IMR-90 (cell line): ENCODE measurements at regions not wholly inside any gene's neighbourhood (a gene's known extent, or its start where the extent isn't known, plus 50 kb on each side); places are given as distances from the start of the nearest gene placed in this dataset.

ENCODE experiments used
- ATAC-seq: fragments of 200-7000 bp; cut with Tn5 transposase; 2 replicates; pipeline ENCODE4 v1.9.1; 2020; ENCODE audit warnings: low read depth, mild to moderate bottlenecking, moderate library complexity
- BruUV-seq: library from RNA; stranded (reverse); fragments of 400-500 nt; replicated peaks from 2 replicates; lab custom pipeline; 2021; lab: Mats Ljungman, UMichigan
- CTCF ChIA-PET: fragments of 300-600 bp; formaldehyde crosslinking; extraction: SDS; loops from one replicate; lab custom pipeline; 2021; ENCODE audit warnings: antibody characterized with exemption; lab: Yijun Ruan, JAX
- POLR2A ChIA-PET: fragments of 300-600 bp; sonication (Branson Sonifier 250); formaldehyde crosslinking; loops from one replicate; lab custom pipeline; 2022; ENCODE audit warnings: antibody characterized with exemption; ENCODE audit not compliant: unreplicated experiment; lab: Charles Lee
- DNase-seq: peaks from one replicate; pipeline ENCODE4 v3.0.0; 2013
- H2AFZ ChIP-seq: replicated peaks from 2 replicates; pipeline ENCODE3; 2013; ENCODE audit warnings: low read length, mild to moderate bottlenecking; ENCODE audit not compliant: poor library complexity
- H2AK5ac ChIP-seq: 2 replicates; pipeline ENCODE4 v1.6.1; 2013; ENCODE audit warnings: low read depth, low read length, inconsistent platforms
- H2AK9ac ChIP-seq: replicated peaks from 2 replicates; pipeline ENCODE3; 2013; ENCODE audit warnings: mild to moderate bottlenecking, low read depth, low read length, moderate library complexity; ENCODE audit not compliant: poor library complexity
- H2BK120ac ChIP-seq: 2 replicates; pipeline ENCODE4 v1.6.1; 2013; ENCODE audit warnings: low read depth, low read length, inconsistent platforms
- H2BK15ac ChIP-seq: 3 replicates; pipeline ENCODE4 v1.6.1; 2013; ENCODE audit warnings: low read depth, low read length, inconsistent platforms
- H2BK20ac ChIP-seq: 2 replicates; pipeline ENCODE4 v1.6.1; 2013; ENCODE audit warnings: low read depth, mild to moderate bottlenecking, inconsistent platforms, low read length, moderate library complexity
- H2BK5ac ChIP-seq: 2 replicates; pipeline ENCODE4 v1.6.1; 2013; ENCODE audit warnings: mild to moderate bottlenecking, low read depth, low read length, inconsistent platforms; ENCODE audit not compliant: poor library complexity, severe bottlenecking
- H3K14ac ChIP-seq: replicated peaks from 2 replicates; pipeline ENCODE4 v1.6.1; 2013; ENCODE audit warnings: low read depth, low read length, inconsistent platforms
- H3K18ac ChIP-seq: 2 replicates; pipeline ENCODE4 v1.6.1; 2013; ENCODE audit warnings: low read depth, low read length, control low read depth
- H3K23ac ChIP-seq: 2 replicates; pipeline ENCODE4 v1.6.1; 2013; ENCODE audit warnings: low read depth, low read length, inconsistent platforms
- H3K27ac ChIP-seq: 2 replicates; pipeline ENCODE4 v1.5.1; 2013; ENCODE audit warnings: mild to moderate bottlenecking, control low read depth, low read length; ENCODE audit not compliant: insufficient read depth
- H3K27me3 ChIP-seq: 2 replicates; pipeline ENCODE4 v1.6.1; 2013; ENCODE audit warnings: low read length; ENCODE audit not compliant: control insufficient read depth, insufficient read depth
- H3K36me3 ChIP-seq: 2 replicates; pipeline ENCODE4 v1.6.1; 2013; ENCODE audit warnings: low read length, mixed read lengths; ENCODE audit not compliant: control insufficient read depth, insufficient read depth
- H3K4ac ChIP-seq: 2 replicates; pipeline ENCODE4 v1.6.1; 2013; ENCODE audit warnings: low read depth, low read length, inconsistent platforms
- H3K4me1 ChIP-seq: 2 replicates; pipeline ENCODE4 v1.6.1; 2013; ENCODE audit warnings: low read length, mixed read lengths; ENCODE audit not compliant: control insufficient read depth, insufficient read depth
- H3K4me2 ChIP-seq: 2 replicates; pipeline ENCODE4 v1.6.1; 2013; ENCODE audit warnings: low read depth, mild to moderate bottlenecking, control low read depth, low read length, moderate library complexity
- H3K4me3 ChIP-seq: 2 replicates; pipeline ENCODE4 v1.5.1; 2013; ENCODE audit warnings: low read depth, mild to moderate bottlenecking, control low read depth, low read length, moderate library complexity; ENCODE audit not compliant: insufficient read depth
- H3K56ac ChIP-seq: 2 replicates; pipeline ENCODE4 v1.6.1; 2013; ENCODE audit warnings: low read length, inconsistent platforms; ENCODE audit not compliant: insufficient read depth; ENCODE audit errors: extremely low read depth
- H3K79me1 ChIP-seq, 2 experiments: 2 replicates each; pipeline ENCODE4 v1.6.1; 2013; ENCODE audit warnings: low read length in 2 of 2, inconsistent platforms in 1 of 2, low read depth in 1 of 2
- H3K9ac ChIP-seq: 2 replicates; pipeline ENCODE4 v1.6.1; 2013; ENCODE audit warnings: low read depth, low read length, control low read depth
- H3K9me1 ChIP-seq: 2 replicates; pipeline ENCODE4 v1.6.1; 2013; ENCODE audit warnings: low read length, inconsistent platforms; ENCODE audit not compliant: insufficient read depth
- H3K9me3 ChIP-seq: 2 replicates; pipeline ENCODE4 v1.6.1; 2013; ENCODE audit warnings: low read length; ENCODE audit not compliant: control insufficient read depth, insufficient read depth
- H4K20me1 ChIP-seq: 2 replicates; pipeline ENCODE4 v1.6.1; 2013; ENCODE audit warnings: low read length, inconsistent platforms; ENCODE audit not compliant: insufficient read depth
- H4K5ac ChIP-seq: 2 replicates; pipeline ENCODE4 v1.6.1; 2013; ENCODE audit warnings: mild to moderate bottlenecking, low read depth, low read length, control low read depth
- H4K8ac ChIP-seq, 2 experiments: 2 replicates each; pipeline ENCODE4 v1.6.1; 2013; ENCODE audit warnings: low read depth in 2 of 2, low read length in 2 of 2, control low read depth in 1 of 2, inconsistent platforms in 1 of 2
- H4K91ac ChIP-seq: 2 replicates; pipeline ENCODE4 v1.6.1; 2013; ENCODE audit warnings: low read depth, low read length, inconsistent platforms; ENCODE audit not compliant: insufficient read depth
- BHLHE40 ChIP-seq: fragments of 150-350 bp; IDR thresholded peaks from 2 replicates; pipeline ENCODE4 v1.6.1; 2016; ENCODE audit warnings: mild to moderate bottlenecking, low read depth, low read length
- CEBPB ChIP-seq: IDR thresholded peaks from 2 replicates; pipeline ENCODE4 v1.6.1; 2012; ENCODE audit warnings: low read depth, low read length, improper control_type of control experiment
- ELK1 ChIP-seq: fragments of 150-350 bp; IDR thresholded peaks from 2 replicates; pipeline ENCODE4 v1.6.1; 2016; ENCODE audit warnings: low read depth, mild to moderate bottlenecking, low read length, moderate library complexity, borderline replicate concordance
- FOS ChIP-seq: fragments of 150-350 bp; IDR thresholded peaks from 2 replicates; pipeline ENCODE4 v1.6.1; 2016; ENCODE audit warnings: low read depth, low read length
- MAFK ChIP-seq: IDR thresholded peaks from 2 replicates; pipeline ENCODE4 v1.6.1; 2012; ENCODE audit warnings: low read depth, low read length, improper control_type of control experiment
- MAZ ChIP-seq: IDR thresholded peaks from 2 replicates; pipeline ENCODE4 v1.6.1; 2012; ENCODE audit warnings: low read depth, mild to moderate bottlenecking, low read length, improper control_type of control experiment, moderate library complexity, borderline replicate concordance
- MXI1 ChIP-seq: IDR thresholded peaks from 2 replicates; pipeline ENCODE4 v1.6.1; 2012; ENCODE audit warnings: low read depth, mild to moderate bottlenecking, low read length, moderate library complexity, borderline replicate concordance
- NFE2L2 ChIP-seq: fragments of 150-350 bp; IDR thresholded peaks from 2 replicates; pipeline ENCODE4 v1.6.1; 2016; ENCODE audit warnings: low read depth, mild to moderate bottlenecking, low read length
- POLR2A ChIP-seq: IDR thresholded peaks from 2 replicates; pipeline ENCODE4 v1.6.1; 2012; ENCODE audit warnings: mild to moderate bottlenecking, low read depth, low read length
- RAD21 ChIP-seq: IDR thresholded peaks from 2 replicates; pipeline ENCODE4 v1.6.1; 2012; ENCODE audit warnings: low read length, improper control_type of control experiment
- RCOR1 ChIP-seq: IDR thresholded peaks from 2 replicates; pipeline ENCODE4 v1.6.1; 2012; ENCODE audit warnings: mild to moderate bottlenecking, low read length, improper control_type of control experiment; ENCODE audit not compliant: insufficient replicate concordance
- RFX5 ChIP-seq: IDR thresholded peaks from 2 replicates; pipeline ENCODE4 v1.8.0; 2012; ENCODE audit warnings: low read depth, mild to moderate bottlenecking, low read length, moderate library complexity
- SMC3 ChIP-seq: fragments of 150-350 bp; IDR thresholded peaks from 2 replicates; pipeline ENCODE4 v1.6.1; 2016; ENCODE audit warnings: low read depth, mild to moderate bottlenecking, antibody characterized with exemption, low read length, moderate library complexity
- WGBS, 2 experiments: methylation state at CpG; one replicate each; pipeline versions ENCODE4 v1.1.5 to v1.1.7; 2013; ENCODE audit warnings: missing lambda C conversion rate in 2 of 2; ENCODE audit not compliant: insufficient read length in 1 of 2; ENCODE audit errors: extremely low coverage in 2 of 2; 5-methylcytosine and 5-hydroxymethylcytosine counted together
- dilution Hi-C: fragments of 300-500 bp; cut with HindIII; formaldehyde crosslinking; loops from one replicate; pipeline ENCODE4 v1.14.3; 2018; ENCODE audit warnings: low sequenced_read_pairs; ENCODE audit not compliant: unreplicated experiment
- in situ Hi-C: fragments of 300-500 bp; cut with MboI; formaldehyde crosslinking; loops from 3 replicates; pipeline ENCODE4 v1.14.3; 2019; ENCODE audit warnings: low sequenced_read_pairs, inconsistent platforms, mixed read lengths
- intact Hi-C: fragments of 100-400 bp; cut with micrococcal nuclease; formaldehyde crosslinking; loops from 2 replicates; pipeline ENCODE4 v1.10.0; 2022
- TF ChIP-seq, protein P1 (sequence below): conservative IDR thresholded peaks from 2 replicates; pipeline ENCODE4 v1.5.1; 2012; ENCODE audit warnings: mild to moderate bottlenecking, low read depth, low read length, improper control_type of control experiment
- TF ChIP-seq, protein P2 (sequence below): fragments of 150-350 bp; IDR thresholded peaks from 2 replicates; pipeline ENCODE4 v1.6.1; 2017; ENCODE audit warnings: mild to moderate bottlenecking, antibody characterized with exemption, low read length, low read depth

DNA sequence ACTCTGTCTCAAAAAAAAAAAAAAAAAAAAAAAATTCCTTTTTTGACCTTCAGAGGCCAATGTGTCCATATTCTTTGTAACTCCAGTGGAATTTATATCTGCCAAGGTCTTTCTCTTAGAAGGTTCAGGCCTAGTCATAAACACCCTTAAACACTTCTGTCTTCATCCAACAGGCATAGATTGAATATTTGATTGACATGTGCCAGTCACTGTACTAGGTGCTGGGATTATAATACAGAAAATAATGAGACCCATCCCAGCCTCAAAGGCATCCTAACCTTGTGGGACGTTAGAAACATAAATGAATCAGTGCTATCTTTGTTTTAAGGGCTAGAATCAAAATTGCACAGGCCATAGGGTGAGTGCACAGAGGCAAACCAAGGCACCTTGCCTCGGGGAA is 62.9 kb upstream of the SERBP1 start:
- H2AK5ac ChIP-seq = no peak overlapping the region
- dilution Hi-C loops = no loop called here
- intact Hi-C loops = no loop called here
- no peak overlapping the region for H3K4me3 ChIP-seq
- ChIA-PET POLR2A (no interaction called here), CTCF (no interaction called here)
- H4K20me1 ChIP-seq = no peaks in the 10 kb centered on the region
- H3K9ac ChIP-seq = no peak overlapping the region
- WGBS, 2 experiments = 43% methylated on average over 1 of the region's 2 CpGs; no CpG with 5 or more reads in 1 of the 2 experiments
- H3K4me1 ChIP-seq = no peaks in the 10 kb centered on the region
- no peak for ATAC-seq
- no peak overlapping the region for H3K14ac ChIP-seq
- H3K27me3 ChIP-seq = peaks cover 9% of the 10 kb centered on the region
- no peak overlapping the region for H3K27ac ChIP-seq
- no peak overlapping the region for H3K4ac ChIP-seq
- no peak for DNase-seq
- H3K18ac ChIP-seq = no peak overlapping the region
- no peak overlapping the region for H4K5ac ChIP-seq
- H2BK15ac ChIP-seq = no peak overlapping the region
- H3K9me1 ChIP-seq = no peaks in the 10 kb centered on the region
- no peaks in the 10 kb centered on the region for H3K79me1 ChIP-seq
- no peak overlapping the region for H2AK9ac ChIP-seq
- BruUV-seq = no TSS peak
- no peak overlapping the region for H4K8ac ChIP-seq
- in situ Hi-C loops = loop anchor here (25.0 kb wide), 1 partner anchor 731 kb away; the partner anchor contains the start of gene DYNLT5
- H2BK120ac ChIP-seq = no peak overlapping the region
- H3K23ac ChIP-seq = no peak overlapping the region
- H2BK5ac ChIP-seq = no peak overlapping the region
- H4K91ac ChIP-seq = no peak overlapping the region
- H3K9me3 ChIP-seq = no peaks in the 10 kb centered on the region
- no peak overlapping the region for H3K56ac ChIP-seq
- TF ChIP-seq SMC3 (no peak), MXI1 (no peak), ELK1 (no peak), CEBPB (no peak), POLR2A (no peak), BHLHE40 (no peak), RFX5 (no peak), MAFK (no peak), RCOR1 (no peak), FOS (no peak), NFE2L2 (no peak), RAD21 (no peak), MAZ (no peak)
- TF ChIP-seq, protein P1, sequence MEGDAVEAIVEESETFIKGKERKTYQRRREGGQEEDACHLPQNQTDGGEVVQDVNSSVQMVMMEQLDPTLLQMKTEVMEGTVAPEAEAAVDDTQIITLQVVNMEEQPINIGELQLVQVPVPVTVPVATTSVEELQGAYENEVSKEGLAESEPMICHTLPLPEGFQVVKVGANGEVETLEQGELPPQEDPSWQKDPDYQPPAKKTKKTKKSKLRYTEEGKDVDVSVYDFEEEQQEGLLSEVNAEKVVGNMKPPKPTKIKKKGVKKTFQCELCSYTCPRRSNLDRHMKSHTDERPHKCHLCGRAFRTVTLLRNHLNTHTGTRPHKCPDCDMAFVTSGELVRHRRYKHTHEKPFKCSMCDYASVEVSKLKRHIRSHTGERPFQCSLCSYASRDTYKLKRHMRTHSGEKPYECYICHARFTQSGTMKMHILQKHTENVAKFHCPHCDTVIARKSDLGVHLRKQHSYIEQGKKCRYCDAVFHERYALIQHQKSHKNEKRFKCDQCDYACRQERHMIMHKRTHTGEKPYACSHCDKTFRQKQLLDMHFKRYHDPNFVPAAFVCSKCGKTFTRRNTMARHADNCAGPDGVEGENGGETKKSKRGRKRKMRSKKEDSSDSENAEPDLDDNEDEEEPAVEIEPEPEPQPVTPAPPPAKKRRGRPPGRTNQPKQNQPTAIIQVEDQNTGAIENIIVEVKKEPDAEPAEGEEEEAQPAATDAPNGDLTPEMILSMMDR = no peak
- TF ChIP-seq, protein P2, sequence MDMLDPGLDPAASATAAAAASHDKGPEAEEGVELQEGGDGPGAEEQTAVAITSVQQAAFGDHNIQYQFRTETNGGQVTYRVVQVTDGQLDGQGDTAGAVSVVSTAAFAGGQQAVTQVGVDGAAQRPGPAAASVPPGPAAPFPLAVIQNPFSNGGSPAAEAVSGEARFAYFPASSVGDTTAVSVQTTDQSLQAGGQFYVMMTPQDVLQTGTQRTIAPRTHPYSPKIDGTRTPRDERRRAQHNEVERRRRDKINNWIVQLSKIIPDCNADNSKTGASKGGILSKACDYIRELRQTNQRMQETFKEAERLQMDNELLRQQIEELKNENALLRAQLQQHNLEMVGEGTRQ = no peak
- H2BK20ac ChIP-seq = no peak overlapping the region
- H3K4me2 ChIP-seq = no peak overlapping the region
- no peak overlapping the region for H2AFZ ChIP-seq
- no peaks in the 10 kb centered on the region for H3K36me3 ChIP-seq
